A673 (cell line): ENCODE measurements at regions not wholly inside any gene's neighbourhood (a gene's known extent, or its start where the extent isn't known, plus 50 kb on each side); places are given as distances from the start of the nearest gene placed in this dataset.
A peak's percentile ranks its signal among the peaks of the same experiment; 100 is the strongest.

Source experiments
- BruUV-seq: library from RNA; stranded (reverse); fragments of 400-500 nt; replicated peaks from 2 replicates; lab custom pipeline; 2021; lab: Mats Ljungman, UMichigan
- CTCF ChIA-PET: fragments of 300-600 bp; sonication (Branson Sonifier 250); formaldehyde crosslinking; loops from one replicate; lab custom pipeline; 2022; ENCODE audit warnings: antibody characterized with exemption; lab: Charles Lee
- POLR2A ChIA-PET: fragments of 300-600 bp; sonication (Branson Sonifier 250); formaldehyde crosslinking; loops from one replicate; lab custom pipeline; 2022; ENCODE audit warnings: antibody characterized with exemption; ENCODE audit not compliant: low non-redundant PET; lab: Charles Lee
- DNase-seq: peaks from one replicate; pipeline ENCODE4 v3.0.0-alpha.2; 2015; ENCODE audit warnings: low spot score
- H3K27ac ChIP-seq: fragments of 200-600 bp; sonication (generic); 2 replicates; pipeline ENCODE4 v1.5.1; 2016; ENCODE audit warnings: mixed run types, low read depth, mild to moderate bottlenecking, mixed read lengths, antibody characterized with exemption, low read length; ENCODE audit not compliant: poor library complexity, severe bottlenecking
- H3K27me3 ChIP-seq: fragments of 200-600 bp; sonication (generic); replicated peaks from 2 replicates; pipeline ENCODE4 v1.6.1; 2017; ENCODE audit warnings: mixed run types, low read depth, mild to moderate bottlenecking, mixed read lengths, antibody characterized with exemption, low read length; ENCODE audit not compliant: insufficient read depth, poor library complexity
- H3K36me3 ChIP-seq: fragments of 200-600 bp; sonication (generic); 2 replicates; pipeline ENCODE4 v1.6.1; 2016; ENCODE audit warnings: mixed run types, mild to moderate bottlenecking, mixed read lengths, antibody characterized with exemption, low read length; ENCODE audit not compliant: insufficient read depth, poor library complexity, severe bottlenecking
- H3K4me1 ChIP-seq: fragments of 200-600 bp; sonication (generic); 2 replicates; pipeline ENCODE4 v1.6.1; 2017; ENCODE audit warnings: mixed run types, mild to moderate bottlenecking, mixed read lengths, antibody characterized with exemption, low read length; ENCODE audit not compliant: insufficient read depth, poor library complexity, severe bottlenecking
- H3K4me3 ChIP-seq: fragments of 200-600 bp; sonication (generic); 2 replicates; pipeline ENCODE4 v1.5.1; 2016; ENCODE audit warnings: low read depth, mixed run types, mild to moderate bottlenecking, mixed read lengths, low read length; ENCODE audit not compliant: poor library complexity, severe bottlenecking
- H3K9me3 ChIP-seq: fragments of 200-600 bp; sonication (generic); 2 replicates; pipeline ENCODE4 v1.6.1; 2016; ENCODE audit warnings: mixed run types, low read depth, mild to moderate bottlenecking, mixed read lengths, antibody characterized with exemption, low read length; ENCODE audit not compliant: poor library complexity, severe bottlenecking
- CTCF ChIP-seq: fragments of 300-800, 200-600 bp; sonication (generic); conservative IDR thresholded peaks from 2 replicates; pipeline ENCODE4 v1.5.1; 2017; ENCODE audit warnings: low read depth, mild to moderate bottlenecking, antibody characterized with exemption, low read length, moderate library complexity, mixed read lengths
- EZH2 ChIP-seq: fragments of 200-600 bp; sonication (generic); IDR thresholded peaks from 2 replicates; pipeline ENCODE4 v1.6.1; 2017; ENCODE audit warnings: borderline replicate concordance, low read depth, mild to moderate bottlenecking, mixed read lengths, antibody characterized with exemption, low read length; ENCODE audit not compliant: poor library complexity, severe bottlenecking
- intact Hi-C: fragments of 100-400 bp; cut with micrococcal nuclease; formaldehyde crosslinking; loops from one replicate; pipeline ENCODE4 v1.10.0; 2022; ENCODE audit not compliant: unreplicated experiment

DNA sequence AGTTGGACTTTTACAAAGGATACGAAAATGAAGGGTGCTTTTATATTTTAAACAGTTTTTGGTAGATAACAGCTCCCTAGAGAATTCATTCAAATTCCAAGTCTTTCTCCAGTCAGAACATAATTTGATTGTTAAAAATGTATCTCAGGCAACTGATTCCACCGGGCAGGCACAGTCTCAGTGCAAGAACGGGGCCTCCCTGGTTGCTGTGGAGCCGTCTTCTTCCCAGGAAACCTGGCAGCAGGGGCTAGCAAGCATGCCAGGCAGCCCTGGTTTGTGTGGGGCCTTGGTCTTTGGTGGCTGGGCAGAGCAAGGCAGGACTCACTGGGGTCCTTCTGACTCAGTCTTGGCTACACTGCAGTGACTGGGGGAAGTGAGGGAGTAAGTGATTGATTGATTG lies 143.5 kb downstream of the NXNL2 start:
- H3K27me3 ChIP-seq, result no peaks in the 10 kb centered on the region
- peaks cover 19% of the 10 kb centered on the region for H3K4me1 ChIP-seq
- POLR2A ChIA-PET, result no interaction called here
- no peaks in the 10 kb centered on the region for H3K36me3 ChIP-seq
- peak overlapping the region; percentile 37 for H3K27ac ChIP-seq
- TF ChIP-seq CTCF, result no peak
- TF ChIP-seq EZH2, result no peak
- BruUV-seq, result no TSS peak
- H3K9me3 ChIP-seq, result no peaks in the 10 kb centered on the region
- no peak overlapping the region for H3K4me3 ChIP-seq
- intact Hi-C loops, result no loop called here
- CTCF ChIA-PET, result no interaction called here
- DNase-seq, result no peak

GRCh38 chr9:88680041-88680440 lies 145.1 kb downstream of the NXNL2 start:
- Histone ChIP-seq H3K36me3 (no peaks in the 10 kb centered on the region), H3K27ac (no peak overlapping the region), H3K4me1 (peaks cover 10% of the 10 kb centered on the region), H3K9me3 (no peaks in the 10 kb centered on the region), H3K27me3 (no peaks in the 10 kb centered on the region), H3K4me3 (no peak overlapping the region)
- intact Hi-C loops, result no loop called here
- TF ChIP-seq CTCF, result no peak
- TF ChIP-seq EZH2, result no peak
- ChIA-PET CTCF (no interaction called here), POLR2A (no interaction called here)
- DNase-seq, result no peak
- BruUV-seq, result no TSS peak

DNA sequence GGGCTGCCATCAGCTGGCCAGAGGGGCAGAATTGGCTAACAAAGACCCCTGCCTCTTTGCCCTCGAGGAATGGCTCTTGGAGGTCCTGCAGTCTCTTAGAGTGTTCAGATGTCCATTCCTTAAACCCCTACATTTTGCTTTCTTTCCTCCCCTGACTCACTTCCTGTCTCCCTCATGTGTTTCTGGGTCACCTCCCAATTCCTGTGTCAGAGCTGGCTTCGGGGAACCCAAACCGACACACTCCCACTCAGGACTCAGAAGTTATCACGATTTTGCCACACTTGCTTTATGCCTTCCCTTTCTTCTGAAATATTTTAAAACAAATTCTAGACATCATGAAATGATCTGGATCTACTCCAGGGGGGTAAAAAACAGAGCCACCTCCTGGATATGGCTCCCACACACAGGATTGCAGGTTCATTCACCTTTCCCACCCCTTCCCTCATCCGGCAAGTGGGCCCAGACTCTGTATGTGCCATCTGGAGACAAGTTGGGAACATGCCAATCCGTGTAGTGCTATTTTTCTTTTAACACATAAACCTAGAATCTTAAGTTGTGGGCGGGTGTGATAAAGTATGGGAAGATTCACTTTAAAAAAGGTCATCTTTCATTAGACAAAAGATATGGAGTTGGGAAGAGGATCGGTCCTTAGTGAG lies 145.7 kb downstream of the NXNL2 start:
- ChIA-PET CTCF (no interaction called here), POLR2A (no interaction called here)
- no peak for DNase-seq
- H3K4me1 ChIP-seq, result peaks cover 10% of the 10 kb centered on the region
- BruUV-seq, result no TSS peak
- TF ChIP-seq CTCF (no peak), EZH2 (no peak)
- no peaks in the 10 kb centered on the region for H3K9me3 ChIP-seq
- intact Hi-C loops, result no loop called here
- no peak overlapping the region for H3K4me3 ChIP-seq
- H3K36me3 ChIP-seq, result no peaks in the 10 kb centered on the region
- no peaks in the 10 kb centered on the region for H3K27me3 ChIP-seq
- H3K27ac ChIP-seq, result no peak overlapping the region
